Pancreas (tissue), 10 donors: ENCODE measurements at regions not wholly inside any gene's neighbourhood (a gene's known extent, or its start where the extent isn't known, plus 50 kb on each side); places are given as distances from the start of the nearest gene placed in this dataset.

ENCODE experiments used
- ATAC-seq, 4 donors: fragments of 200-7000 bp; cut with Tn5 transposase; one replicate each; pipeline versions ENCODE4 v1.8.0 to v1.9.1; 2020; ENCODE audit warnings: mild to moderate bottlenecking in 4 of 4, moderate library complexity in 4 of 4
- DNase-seq, 6 donors: peaks; one replicate each; pipeline ENCODE4 v3.0.0-alpha.2; 2020
- FAIRE-seq: peaks from 2 replicates; lab custom pipeline; 2012; peaks lifted over from hg19 to GRCh38; lab: Jason Lieb, UNC
- H3K27ac ChIP-seq, 4 donors: fragments of 200-600 bp; sonication (generic); 1 replicate in 3 of 4; 2 replicates in 1 of 4; pipeline versions ENCODE4 v1.5.0 to v1.8.0; 2020
- H3K27me3 ChIP-seq, 4 donors: fragments of 200-600 bp; one replicate each; pipeline ENCODE4 v1.8.0; 2021
- H3K36me3 ChIP-seq, 3 donors: fragments of 200-600 bp; sonication (generic) in 1 of 3; one replicate each; pipeline versions ENCODE4 v1.5.0 to v1.8.0; 2020 to 2021
- H3K4me1 ChIP-seq, 3 donors: fragments of 200-600 bp; one replicate each; pipeline ENCODE4 v1.8.0; 2021
- H3K4me3 ChIP-seq, 4 donors: fragments of 200-600 bp; sonication (generic) in 2 of 4; one replicate each; pipeline versions ENCODE4 v1.5.0 to v1.8.0; 2020 to 2021
- H3K9me3 ChIP-seq, 4 donors: fragments of 200-600 bp; one replicate each; pipeline ENCODE4 v1.8.0; 2021
- WGBS, 2 donors: extraction: QIAGEN DNeasy Blood & Tissue Kit; methylation state at CpG; one replicate each; pipeline ENCODE4 v1.1.7; 2013; 5-methylcytosine and 5-hydroxymethylcytosine counted together
- intact Hi-C, 3 donors: fragments of 100-400 bp; cut with DNase I; formaldehyde crosslinking; loops; one replicate each; pipeline versions ENCODE4 v1.11.1 to v1.14.2; 2022
- TF ChIP-seq, protein P1 (sequence below), 4 donors: fragments of 200-600 bp; sonication (generic) in 3 of 4; IDR thresholded peaks; one replicate each; pipeline versions ENCODE4 v1.5.0 to v1.8.0; 2021; ENCODE audit warnings: antibody characterized with exemption in 4 of 4
- donor health status: healthy with polysubstance abuse.
- donor health status: DM: no; HTN: no; CAD: no; lungs with moderate emphysema.
- donor health status: DM: no; HTN: no; CAD: no.
- donor health status: control.
- donor health status: control.
- donor health status: Bipolar disorder and iron deficiency.
- donor health status: DM: yes; HTN: yes; CAD: no.
- donor health status: DM: no; HTN: no; CAD: no.
- donor health status: DM: no; HTN: no; CAD: no.
- donor health status: DM: yes; HTN: yes; CAD: no.

DNA sequence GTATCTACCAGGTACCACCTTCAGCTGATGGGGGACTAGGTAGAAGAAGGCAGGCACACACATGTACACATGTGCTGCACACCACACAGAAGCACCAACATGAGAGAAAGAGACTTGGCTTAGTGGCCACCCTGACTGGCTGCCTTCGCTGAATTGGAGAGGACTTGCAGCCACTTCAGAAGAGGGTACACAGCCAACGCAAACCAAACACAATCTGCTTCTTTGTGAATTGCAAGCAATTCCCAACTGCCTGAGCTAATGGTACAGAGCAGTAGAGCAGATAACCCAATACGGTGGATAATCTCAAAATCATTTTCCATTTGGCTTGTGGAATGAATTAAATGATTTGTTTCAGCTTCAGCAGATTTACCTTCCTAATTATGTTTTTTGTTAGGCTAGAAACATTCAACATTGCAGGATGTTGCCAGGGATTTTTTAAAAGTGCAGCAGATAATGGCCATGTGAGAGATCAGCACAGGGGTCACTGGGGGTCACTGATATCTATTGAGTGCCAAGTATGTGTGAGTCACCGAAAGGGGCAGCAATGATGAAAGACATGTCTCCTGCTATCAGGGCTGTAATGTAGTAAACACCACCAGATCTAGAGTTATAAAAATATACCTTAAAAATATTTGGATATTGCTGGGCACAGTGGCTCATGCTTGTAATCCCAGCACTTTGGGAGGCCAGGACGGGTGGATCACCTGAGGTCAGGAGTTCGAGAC, 652.6 kb downstream of the BCL11A start:
- Histone ChIP-seq H3K27me3 (no peaks in the 10 kb centered on the region), H3K27ac (no peak overlapping the region), H3K4me3 (no peak overlapping the region), H3K4me1 (peaks cover 0 to 6% (median 0%) of the 10 kb centered on the region in 3 donors), H3K9me3 (no peaks in the 10 kb centered on the region), H3K36me3 (no peaks in the 10 kb centered on the region)
- TF ChIP-seq, protein P1, sequence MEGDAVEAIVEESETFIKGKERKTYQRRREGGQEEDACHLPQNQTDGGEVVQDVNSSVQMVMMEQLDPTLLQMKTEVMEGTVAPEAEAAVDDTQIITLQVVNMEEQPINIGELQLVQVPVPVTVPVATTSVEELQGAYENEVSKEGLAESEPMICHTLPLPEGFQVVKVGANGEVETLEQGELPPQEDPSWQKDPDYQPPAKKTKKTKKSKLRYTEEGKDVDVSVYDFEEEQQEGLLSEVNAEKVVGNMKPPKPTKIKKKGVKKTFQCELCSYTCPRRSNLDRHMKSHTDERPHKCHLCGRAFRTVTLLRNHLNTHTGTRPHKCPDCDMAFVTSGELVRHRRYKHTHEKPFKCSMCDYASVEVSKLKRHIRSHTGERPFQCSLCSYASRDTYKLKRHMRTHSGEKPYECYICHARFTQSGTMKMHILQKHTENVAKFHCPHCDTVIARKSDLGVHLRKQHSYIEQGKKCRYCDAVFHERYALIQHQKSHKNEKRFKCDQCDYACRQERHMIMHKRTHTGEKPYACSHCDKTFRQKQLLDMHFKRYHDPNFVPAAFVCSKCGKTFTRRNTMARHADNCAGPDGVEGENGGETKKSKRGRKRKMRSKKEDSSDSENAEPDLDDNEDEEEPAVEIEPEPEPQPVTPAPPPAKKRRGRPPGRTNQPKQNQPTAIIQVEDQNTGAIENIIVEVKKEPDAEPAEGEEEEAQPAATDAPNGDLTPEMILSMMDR (IDR thresholded peaks at IDR 0.05): no peak
- 73 to 74% methylated on average over 6 of the region's 6 CpGs for WGBS, 2 donors
- no peak for DNase-seq
- intact Hi-C loops: no loop called here
- no peak for FAIRE-seq
- ATAC-seq: no peak

DNA sequence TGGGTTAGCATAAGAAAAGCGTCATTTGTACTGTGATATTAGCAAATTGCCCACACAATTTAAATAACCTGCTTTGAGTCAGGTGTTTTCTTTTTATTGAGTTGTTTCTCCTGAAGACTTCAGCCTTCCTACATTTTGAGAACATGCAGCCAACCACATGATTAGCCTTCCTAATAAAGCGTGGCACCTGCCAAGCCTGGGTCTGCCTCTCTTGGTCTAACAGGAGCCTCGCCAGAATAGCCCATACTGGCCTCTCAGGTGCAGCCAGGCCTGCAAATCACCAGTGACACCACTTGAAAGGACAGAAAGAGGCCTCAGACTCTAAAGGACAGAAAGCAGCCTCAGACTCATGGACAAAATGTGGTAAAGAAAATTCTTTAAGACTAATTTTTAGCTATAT, 653.8 kb downstream of the BCL11A start:
- TF ChIP-seq, protein P1 (IDR thresholded peaks at IDR 0.05): no peak
- WGBS, 2 donors: 86 to 89% methylated on average over 3 of the region's 3 CpGs
- no peak overlapping the region for H3K4me3 ChIP-seq
- FAIRE-seq: no peak
- H3K27ac ChIP-seq: no peak overlapping the region
- peaks cover 0 to 6% (median 0%) of the 10 kb centered on the region in 3 donors for H3K4me1 ChIP-seq
- no peak for ATAC-seq
- no peak for DNase-seq
- H3K27me3 ChIP-seq: no peaks in the 10 kb centered on the region
- H3K36me3 ChIP-seq: no peaks in the 10 kb centered on the region
- H3K9me3 ChIP-seq: no peaks in the 10 kb centered on the region
- intact Hi-C loops: no loop called here

DNA sequence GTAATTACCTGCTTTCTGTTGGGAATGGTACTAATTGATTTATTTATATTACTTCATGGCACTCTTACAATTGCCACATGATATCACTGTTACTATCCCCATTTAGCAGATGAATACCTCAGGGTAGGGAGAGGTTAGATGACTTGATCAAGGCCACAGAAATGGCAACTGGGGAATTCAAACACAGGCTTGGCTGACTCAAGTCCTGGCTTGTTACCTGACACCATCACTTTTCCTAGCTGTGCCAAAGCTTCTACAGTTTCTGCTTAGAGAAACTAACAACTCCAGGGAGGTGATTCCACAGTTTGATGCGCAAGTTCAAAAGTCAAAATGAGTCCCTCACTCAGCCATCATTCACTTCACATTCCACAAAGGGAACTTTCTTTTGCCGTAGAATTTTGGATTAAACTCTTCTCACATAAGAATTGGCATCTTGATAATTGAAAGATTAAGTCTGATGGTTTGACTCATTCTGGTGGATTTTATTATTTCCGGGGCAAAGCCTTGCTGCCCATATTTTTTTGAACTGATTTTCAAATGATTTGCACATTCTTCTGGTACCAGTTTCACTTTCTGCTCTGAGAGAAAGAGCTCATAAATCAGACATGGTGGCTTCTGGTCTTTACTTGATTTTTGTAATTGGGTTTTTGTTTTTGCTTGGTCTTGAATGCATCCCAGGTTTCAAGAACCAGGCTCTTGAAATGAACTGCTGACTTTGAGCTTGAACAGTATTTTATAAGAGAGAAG, 656.8 kb downstream of the BCL11A start:
- DNase-seq (no peak), ATAC-seq (no peak), FAIRE-seq (no peak)
- no peak overlapping the region for H3K27ac ChIP-seq
- TF ChIP-seq, protein P1 (IDR thresholded peaks at IDR 0.05): no peak
- 89 to 95% methylated on average over 3 of the region's 3 CpGs for WGBS, 2 donors
- peaks cover 0 to 6% (median 0%) of the 10 kb centered on the region in 3 donors for H3K4me1 ChIP-seq
- intact Hi-C loops: no loop called here
- H3K4me3 ChIP-seq: no peak overlapping the region
- no peaks in the 10 kb centered on the region for H3K27me3 ChIP-seq
- H3K36me3 ChIP-seq: no peaks in the 10 kb centered on the region
- H3K9me3 ChIP-seq: no peaks in the 10 kb centered on the region

DNA sequence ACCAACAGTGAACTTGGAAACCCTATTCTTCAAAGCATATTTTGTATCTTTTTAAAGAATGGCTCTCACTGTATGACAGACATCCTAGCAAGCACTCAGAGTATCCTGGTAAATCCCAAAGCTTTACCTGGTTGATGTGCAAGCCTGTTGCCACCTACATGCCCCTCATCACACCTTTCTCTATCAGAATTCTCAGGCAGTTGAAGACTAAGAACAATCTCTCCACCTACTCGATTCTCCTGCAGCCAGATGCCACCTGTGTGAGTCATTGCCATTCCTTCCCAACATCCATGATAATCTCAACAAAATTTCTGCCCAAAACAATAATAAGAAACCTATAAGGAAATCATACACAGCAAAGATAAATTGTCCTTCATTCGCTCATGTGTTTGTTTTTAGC, 659.8 kb downstream of the BCL11A start:
- no peak for DNase-seq
- Histone ChIP-seq H3K36me3 (no peaks in the 10 kb centered on the region), H3K4me1 (peaks cover 0 to 6% (median 0%) of the 10 kb centered on the region in 3 donors), H3K4me3 (no peak overlapping the region), H3K27me3 (no peaks in the 10 kb centered on the region), H3K27ac (no peak overlapping the region), H3K9me3 (no peaks in the 10 kb centered on the region)
- whole genome bisulfite sequencing, 2 donors: 64 to 74% methylated on average over 2 of the region's 2 CpGs
- intact Hi-C loops: no loop called here
- no peak for FAIRE-seq
- TF ChIP-seq, protein P1 (IDR thresholded peaks at IDR 0.05): no peak
- ATAC-seq: no peak

DNA sequence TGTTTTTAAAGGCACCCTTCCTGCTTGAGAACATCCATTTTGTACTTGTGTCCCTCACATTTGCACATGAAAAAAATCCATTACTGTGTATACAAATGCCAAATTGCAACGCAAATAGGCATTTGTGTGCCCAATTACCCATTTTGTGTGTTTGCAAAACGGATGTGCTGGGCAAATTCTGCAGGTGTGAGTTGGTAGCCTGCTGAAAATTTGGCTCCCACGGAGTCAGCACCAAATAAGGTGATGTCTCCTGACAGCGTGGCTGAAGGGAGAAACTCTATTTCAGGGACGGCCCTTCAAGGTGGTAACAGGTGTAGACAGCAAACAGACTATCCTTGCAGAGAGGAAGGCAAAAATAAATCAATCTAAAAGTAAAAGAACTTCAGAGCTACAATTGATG, 661.1 kb downstream of the BCL11A start:
- TF ChIP-seq, protein P1 (IDR thresholded peaks at IDR 0.05): no peak
- intact Hi-C loops: no loop called here
- Histone ChIP-seq H3K27ac (no peak overlapping the region), H3K36me3 (no peaks in the 10 kb centered on the region), H3K27me3 (no peaks in the 10 kb centered on the region), H3K4me1 (peaks cover 0 to 1% (median 0%) of the 10 kb centered on the region in 3 donors), H3K9me3 (no peaks in the 10 kb centered on the region), H3K4me3 (no peak overlapping the region)
- no peak for FAIRE-seq
- DNase-seq: no peak
- WGBS, 2 donors: 76% methylated on average over 5 of the region's 5 CpGs
- ATAC-seq: no peak
